Urinary bladder (tissue), 3 donors: ENCODE measurements at regions not wholly inside any gene's neighbourhood (a gene's known extent, or its start where the extent isn't known, plus 50 kb on each side); places are given as distances from the start of the nearest gene placed in this dataset.

Source experiments
- DNase-seq: peaks from one replicate; pipeline ENCODE4 v3.0.0-alpha.2; 2015; ENCODE audit errors: extremely low spot score
- H3K27ac ChIP-seq: one replicate; pipeline ENCODE4 v1.5.1; 2013; ENCODE audit warnings: low read depth, mild to moderate bottlenecking, moderate library complexity
- H3K36me3 ChIP-seq: one replicate; pipeline ENCODE4 v1.6.1; 2013; ENCODE audit warnings: mild to moderate bottlenecking, moderate library complexity; ENCODE audit not compliant: insufficient read depth
- H3K4me1 ChIP-seq: one replicate; pipeline ENCODE4 v1.6.1; 2013; ENCODE audit warnings: mild to moderate bottlenecking, moderate library complexity; ENCODE audit not compliant: insufficient read depth
- H3K4me3 ChIP-seq: one replicate; pipeline ENCODE4 v1.5.1; 2013; ENCODE audit warnings: low read depth, low read length
- WGBS: extraction: QIAGEN DNeasy Blood & Tissue Kit; methylation state at CpG from one replicate; pipeline ENCODE4 v1.1.7; 2013; 5-methylcytosine and 5-hydroxymethylcytosine counted together
- donor health status: healthy with polysubstance abuse.
- donor health status: healthy.

GRCh38 chr1:93746021-93746812 is 64.6 kb upstream of the BCAR3 start:
- WGBS: 82% methylated on average over 6 of the region's 6 CpGs
- Histone ChIP-seq H3K4me3 (no peak overlapping the region), H3K4me1 (no peaks in the 10 kb centered on the region), H3K27ac (no peak overlapping the region), H3K36me3 (no peaks in the 10 kb centered on the region)
- DNase-seq: no peak

- DNase-seq: no peak
- WGBS: 60% methylated on average over 7 of the region's 7 CpGs
- H3K4me3 ChIP-seq: no peak overlapping the region
- no peaks in the 10 kb centered on the region for H3K4me1 ChIP-seq
- no peaks in the 10 kb centered on the region for H3K36me3 ChIP-seq
- no peak overlapping the region for H3K27ac ChIP-seq
These were observed 62.8 kb upstream of the BCAR3 start for GRCh38 chr1:93744299-93744988.

- Histone ChIP-seq H3K4me3 (no peak overlapping the region), H3K4me1 (no peaks in the 10 kb centered on the region), H3K36me3 (no peaks in the 10 kb centered on the region), H3K27ac (no peak overlapping the region)
- WGBS: 99% methylated on average over 1 of the region's 1 CpG
- no peak for DNase-seq
These were observed 61.8 kb upstream of the BCAR3 start for GRCh38 chr1:93743465-93743864.

GRCh38 chr1:93740601-93741031 is 59.0 kb upstream of the BCAR3 start:
- WGBS: 54% methylated on average over 12 of the region's 12 CpGs
- Histone ChIP-seq H3K36me3 (no peaks in the 10 kb centered on the region), H3K4me1 (no peaks in the 10 kb centered on the region), H3K4me3 (no peak overlapping the region), H3K27ac (no peak overlapping the region)
- no peak for DNase-seq

GRCh38 chr1:93740157-93740556 is 58.5 kb upstream of the BCAR3 start:
- no peaks in the 10 kb centered on the region for H3K36me3 ChIP-seq
- H3K4me3 ChIP-seq: no peak overlapping the region
- 95% methylated on average over 3 of the region's 3 CpGs for WGBS
- H3K4me1 ChIP-seq: no peaks in the 10 kb centered on the region
- no peak overlapping the region for H3K27ac ChIP-seq
- DNase-seq: no peak

- WGBS: 95% methylated on average over 5 of the region's 5 CpGs
- no peak for DNase-seq
- no peak overlapping the region for H3K27ac ChIP-seq
- no peaks in the 10 kb centered on the region for H3K4me1 ChIP-seq
- no peak overlapping the region for H3K4me3 ChIP-seq
- no peaks in the 10 kb centered on the region for H3K36me3 ChIP-seq
These were observed 57.8 kb upstream of the BCAR3 start for GRCh38 chr1:93739472-93739871.

GRCh38 chr1:93738926-93739325 is 57.3 kb upstream of the BCAR3 start:
- H3K27ac ChIP-seq: no peak overlapping the region
- H3K36me3 ChIP-seq: no peaks in the 10 kb centered on the region
- no peak overlapping the region for H3K4me3 ChIP-seq
- no peak for DNase-seq
- no peaks in the 10 kb centered on the region for H3K4me1 ChIP-seq
- WGBS: 93% methylated on average over 5 of the region's 5 CpGs

- Histone ChIP-seq H3K36me3 (no peaks in the 10 kb centered on the region), H3K4me3 (no peak overlapping the region), H3K4me1 (no peaks in the 10 kb centered on the region), H3K27ac (no peak overlapping the region)
- no peak for DNase-seq
- WGBS: 85% methylated on average over 7 of the region's 7 CpGs
These were observed 56.5 kb upstream of the BCAR3 start for GRCh38 chr1:93738075-93738622.

- Histone ChIP-seq H3K4me3 (no peak overlapping the region), H3K36me3 (no peaks in the 10 kb centered on the region), H3K27ac (no peak overlapping the region), H3K4me1 (no peaks in the 10 kb centered on the region)
- DNase-seq: no peak
- WGBS: 93% methylated on average over 3 of the region's 3 CpGs
These were observed 54.1 kb upstream of the BCAR3 start for GRCh38 chr1:93735722-93736121.

GRCh38 chr1:93734999-93735398 is 53.4 kb upstream of the BCAR3 start:
- WGBS: 85% methylated on average over 2 of the region's 2 CpGs
- no peaks in the 10 kb centered on the region for H3K36me3 ChIP-seq
- no peak overlapping the region for H3K4me3 ChIP-seq
- H3K27ac ChIP-seq: no peak overlapping the region
- H3K4me1 ChIP-seq: no peaks in the 10 kb centered on the region
- no peak for DNase-seq

GRCh38 chr1:93733340-93733739 is 51.7 kb upstream of the BCAR3 start:
- no peak overlapping the region for H3K27ac ChIP-seq
- 94% methylated on average over 7 of the region's 7 CpGs for WGBS
- DNase-seq: no peak
- H3K4me3 ChIP-seq: no peak overlapping the region
- H3K36me3 ChIP-seq: no peaks in the 10 kb centered on the region
- H3K4me1 ChIP-seq: no peaks in the 10 kb centered on the region

- DNase-seq: no peak
- Histone ChIP-seq H3K27ac (no peak overlapping the region), H3K36me3 (no peaks in the 10 kb centered on the region), H3K4me3 (no peak overlapping the region), H3K4me1 (no peaks in the 10 kb centered on the region)
- WGBS: 54% methylated on average over 4 of the region's 4 CpGs
These were observed 50.9 kb upstream of the BCAR3 start for GRCh38 chr1:93732514-93732913.
